SH-SY5Y (cell line): ENCODE measurements at regions not wholly inside any gene's neighbourhood (a gene's known extent, or its start where the extent isn't known, plus 50 kb on each side); places are given as distances from the start of the nearest gene placed in this dataset.
A peak's percentile ranks its signal among the peaks of the same experiment; 100 is the strongest.

ENCODE experiments used
- GATA2 ChIP-seq: IDR thresholded peaks from 2 replicates; pipeline ENCODE4 v1.6.1; 2011; ENCODE audit warnings: mild to moderate bottlenecking, low read depth, low read length
- GATA3 ChIP-seq: IDR thresholded peaks from 2 replicates; pipeline ENCODE4 v1.6.1; 2011; ENCODE audit warnings: low read depth, mild to moderate bottlenecking, low read length, moderate library complexity

DNA sequence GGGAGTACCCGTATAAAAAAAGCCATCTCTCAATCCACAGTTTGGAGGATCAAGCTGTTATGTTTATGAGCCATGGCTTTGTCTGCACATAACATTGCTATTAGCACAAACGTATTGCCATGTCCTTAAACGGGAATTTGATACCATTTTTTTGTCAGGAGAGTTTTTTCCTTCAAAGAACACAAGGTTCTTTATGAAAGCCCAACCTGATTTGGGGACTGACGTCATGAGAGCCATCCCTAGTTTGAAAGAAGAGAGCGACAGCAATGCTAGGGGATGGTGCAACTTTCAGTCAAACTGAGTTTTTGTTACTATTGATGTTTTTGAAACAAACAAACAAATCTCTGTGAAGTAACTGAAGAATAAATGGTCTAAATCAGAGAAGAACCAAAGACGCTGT is 376.6 kb downstream of the EIPR1 start:
- TF ChIP-seq GATA3, result no peak

- TF ChIP-seq GATA2 (no peak), GATA3 (no peak)
Observed at GRCh38 chr2:3000125-3000524, 377.5 kb downstream of the EIPR1 start.

DNA sequence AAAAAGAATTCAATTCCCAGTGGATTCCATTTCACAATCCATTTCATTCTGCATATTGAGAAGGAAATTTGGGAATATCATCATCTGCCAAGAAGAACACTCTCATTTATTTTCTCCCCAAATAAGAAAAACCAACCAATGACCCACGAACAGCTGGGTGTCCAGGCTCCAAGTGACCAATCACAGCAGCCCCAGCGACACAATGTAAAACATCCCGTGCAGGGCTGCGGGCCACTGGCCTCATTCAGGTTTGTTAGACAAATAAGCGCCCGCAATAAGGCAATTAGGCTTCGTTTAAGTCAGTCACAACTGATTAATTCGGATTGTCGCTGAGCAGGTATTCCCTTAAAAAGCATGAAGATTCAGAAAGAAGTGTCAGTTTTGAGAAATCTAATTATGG is 378.6 kb downstream of the EIPR1 start:
- TF ChIP-seq GATA2, result no peak
- TF ChIP-seq GATA3, result no peak

DNA sequence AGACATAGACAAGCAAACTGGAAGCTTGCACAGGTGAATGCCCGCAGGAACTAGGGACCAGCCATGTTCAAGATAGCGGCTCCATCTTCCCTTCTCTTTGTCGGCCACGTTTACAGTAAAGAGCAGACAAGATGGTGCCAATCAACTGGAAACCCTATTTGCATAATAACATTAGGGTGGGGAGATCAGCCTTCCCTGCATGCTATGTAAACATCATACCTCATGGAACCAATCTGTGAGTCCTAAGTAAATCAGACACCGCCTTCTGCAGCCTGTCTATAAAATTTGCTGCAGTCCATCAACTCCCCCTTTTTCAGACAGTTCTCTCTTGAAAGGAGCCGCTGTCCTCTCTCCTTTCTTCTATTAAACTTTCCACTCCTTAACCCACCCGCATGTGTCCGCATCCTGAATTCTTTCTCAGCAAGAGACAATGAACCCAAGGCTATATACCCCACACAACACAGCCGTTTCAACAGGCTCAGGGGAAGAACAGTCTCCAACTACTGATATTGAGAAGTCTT is 384.4 kb downstream of the EIPR1 start:
- TF ChIP-seq GATA2 (no peak), GATA3 (no peak)

DNA sequence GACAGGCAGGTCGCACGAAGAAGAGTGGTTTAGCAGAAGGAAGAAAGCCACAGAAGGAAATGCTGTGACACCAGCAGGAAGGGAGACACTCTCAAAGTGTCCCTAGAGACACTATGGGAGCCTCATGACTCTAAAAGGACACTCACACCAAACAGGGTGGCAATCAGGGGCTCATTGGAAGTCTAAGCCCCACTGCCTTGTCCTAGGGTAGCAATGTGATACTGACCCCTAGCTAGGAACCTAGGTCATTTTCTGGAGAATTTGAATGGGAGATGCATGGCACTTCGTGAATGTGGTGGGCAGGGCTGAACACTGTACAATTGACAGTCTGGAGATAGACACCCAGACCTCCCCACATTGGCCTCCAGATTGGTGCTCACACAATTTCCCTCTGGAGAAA is 385.0 kb downstream of the EIPR1 start:
- TF ChIP-seq GATA3 (no peak), GATA2 (no peak)

- TF ChIP-seq GATA3 (no peak), GATA2 (no peak)
Observed at GRCh38 chr2:2985020-2985419, 392.6 kb downstream of the EIPR1 start.

DNA sequence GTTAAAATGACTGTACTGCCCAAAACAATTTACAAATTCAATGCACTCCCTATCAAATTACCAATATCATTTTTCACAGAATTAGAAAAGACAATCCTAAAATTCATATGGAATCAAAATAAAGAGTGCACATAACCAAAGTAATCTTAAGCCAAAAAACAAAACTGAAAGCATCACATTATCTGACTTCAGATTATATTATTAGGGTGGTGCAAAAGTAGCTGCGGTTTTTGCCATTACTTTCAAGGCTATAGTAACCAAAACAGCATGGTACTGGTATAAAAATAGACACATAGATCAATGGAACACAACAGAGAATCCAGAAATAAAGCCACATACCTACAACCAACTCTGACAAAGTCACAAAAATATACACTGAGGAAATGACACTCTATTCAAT is 396.6 kb downstream of the EIPR1 start:
- TF ChIP-seq GATA2, result no peak
- no peak for TF ChIP-seq GATA3

DNA sequence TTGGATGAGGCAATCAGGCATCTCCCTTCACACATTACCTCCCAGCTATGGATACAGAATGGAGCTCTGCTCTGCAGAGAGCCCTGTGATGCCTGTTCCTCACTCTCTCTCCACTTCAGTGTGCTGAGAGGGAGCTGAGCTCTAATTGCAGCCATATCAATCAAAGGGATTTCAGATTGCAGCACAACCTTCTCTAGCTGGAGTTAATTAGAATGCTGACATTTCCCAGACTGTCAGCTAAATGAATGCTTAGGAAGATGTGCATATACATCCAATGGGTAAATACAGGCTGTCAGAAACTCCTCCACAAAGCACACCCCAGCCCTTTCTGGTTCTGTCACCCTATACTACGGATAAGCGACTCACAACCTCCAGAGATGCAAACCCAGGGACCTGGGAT is 402.6 kb downstream of the EIPR1 start:
- TF ChIP-seq GATA2 (peak; percentile 79), GATA3 (no peak)

GRCh38 chr2:2960441-2961133 is 417.0 kb downstream of the EIPR1 start:
- TF ChIP-seq GATA3 (no peak), GATA2 (no peak)

- TF ChIP-seq GATA2 (no peak), GATA3 (no peak)
Observed at GRCh38 chr2:2950403-2950952, 427.1 kb downstream of the EIPR1 start.

GRCh38 chr2:2947406-2947805 is 430.2 kb downstream of the EIPR1 start:
- TF ChIP-seq GATA3 (no peak), GATA2 (no peak)

- TF ChIP-seq GATA2, result no peak
- TF ChIP-seq GATA3, result no peak
Observed at GRCh38 chr2:2942906-2943305, 434.7 kb downstream of the EIPR1 start.

- TF ChIP-seq GATA3 (no peak), GATA2 (no peak)
Observed at GRCh38 chr2:2942225-2942624, 435.4 kb downstream of the EIPR1 start.

GRCh38 chr2:2941205-2941604 is 436.4 kb downstream of the EIPR1 start:
- TF ChIP-seq GATA2, result no peak
- no peak for TF ChIP-seq GATA3

DNA sequence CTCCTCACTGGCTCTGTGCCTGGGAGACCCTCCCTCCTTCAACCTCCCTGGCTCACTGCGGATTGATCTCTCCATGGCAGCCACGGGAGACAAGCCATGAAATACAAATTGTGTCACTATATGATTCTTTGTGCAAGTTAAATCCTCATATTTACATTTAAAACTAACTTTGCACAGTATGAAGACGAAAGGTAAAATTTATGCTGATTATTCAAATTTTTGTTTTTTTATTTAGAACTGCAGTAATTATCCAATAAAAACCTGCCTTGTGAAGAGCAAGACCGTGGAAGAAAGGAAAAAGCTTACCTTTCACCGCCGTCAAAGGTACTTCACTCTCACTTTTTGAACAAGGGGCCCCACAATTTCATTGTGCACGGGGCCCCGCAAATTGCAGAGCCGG is 436.9 kb downstream of the EIPR1 start:
- TF ChIP-seq GATA2 (no peak), GATA3 (no peak)
